HEK293 (cell line): ENCODE measurements at regions not wholly inside any gene's neighbourhood (a gene's known extent, or its start where the extent isn't known, plus 50 kb on each side); places are given as distances from the start of the nearest gene placed in this dataset.

Source experiments
- CTCF ChIP-seq: fragments of 450-650 bp; formaldehyde crosslinking; IDR thresholded peaks from 2 replicates; pipeline ENCODE4 v1.5.1; 2016; ENCODE audit warnings: missing biosample characterization, missing genetic modification characterization
- PRDM10 ChIP-seq: fragments of 450-650 bp; formaldehyde crosslinking; IDR thresholded peaks from 2 replicates; pipeline ENCODE4 v1.5.1; 2016; ENCODE audit warnings: missing biosample characterization, missing genetic modification characterization
- REST ChIP-seq: fragments of 450-650 bp; formaldehyde crosslinking; IDR thresholded peaks from 2 replicates; pipeline ENCODE4 v1.5.1; 2016; ENCODE audit warnings: missing biosample characterization, missing genetic modification characterization
- YY2 ChIP-seq: fragments of 450-650 bp; formaldehyde crosslinking; IDR thresholded peaks from 2 replicates; pipeline ENCODE4 v1.5.1; 2016; ENCODE audit warnings: missing biosample characterization, missing genetic modification characterization
- ZBTB48 ChIP-seq: fragments of 450-650 bp; formaldehyde crosslinking; IDR thresholded peaks from 2 replicates; pipeline ENCODE4 v1.5.1; 2016; ENCODE audit warnings: missing biosample characterization, missing genetic modification characterization
- ZFP41 ChIP-seq: fragments of 450-650 bp; formaldehyde crosslinking; IDR thresholded peaks from 2 replicates; pipeline ENCODE4 v1.5.1; 2016; ENCODE audit warnings: missing biosample characterization, missing genetic modification characterization, borderline replicate concordance
- ZNF510 ChIP-seq: fragments of 450-650 bp; formaldehyde crosslinking; IDR thresholded peaks from 2 replicates; pipeline ENCODE4 v1.5.1; 2018; ENCODE audit warnings: mild to moderate bottlenecking, missing genetic modification characterization, missing biosample characterization; ENCODE audit not compliant: insufficient replicate concordance
- ZNF529 ChIP-seq: fragments of 450-650 bp; formaldehyde crosslinking; IDR thresholded peaks from 2 replicates; pipeline ENCODE4 v1.5.1; 2017; ENCODE audit warnings: missing genetic modification characterization, missing biosample characterization; ENCODE audit not compliant: insufficient replicate concordance
- ZNF626 ChIP-seq: fragments of 450-650 bp; sonication (Bioruptor Pico); formaldehyde crosslinking; IDR thresholded peaks from 2 replicates; pipeline ENCODE4 v1.5.1; 2018; ENCODE audit warnings: missing biosample characterization, missing genetic modification characterization, inconsistent platforms

GRCh38 chr7:84533182-84533581, 338.6 kb upstream of the SEMA3A start:
- no peak for TF ChIP-seq CTCF (tag by site-specific recombination)
- TF ChIP-seq REST (tag by site-specific recombination) = no peak
- no peak for TF ChIP-seq ZNF626 (tag by site-specific recombination)
- TF ChIP-seq PRDM10 (tag by site-specific recombination) = no peak
- TF ChIP-seq ZNF510 (tag by site-specific recombination) = no peak
- no peak for TF ChIP-seq YY2 (tag by site-specific recombination)
- TF ChIP-seq ZBTB48 (tag by site-specific recombination) = no peak
- TF ChIP-seq ZNF529 = no peak
- TF ChIP-seq ZFP41 (tag by site-specific recombination) = no peak
